HG03432 (cell line): ENCODE measurements at regions not wholly inside any gene's neighbourhood (a gene's known extent, or its start where the extent isn't known, plus 50 kb on each side); places are given as distances from the start of the nearest gene placed in this dataset.

Source experiments
- ATAC-seq: cut with Tn5 transposase; IDR thresholded peaks from one replicate; pipeline ENCODE4 v1.9.1; 2021; ENCODE audit warnings: mild to moderate bottlenecking, moderate library complexity; ENCODE audit not compliant: unreplicated experiment

DNA sequence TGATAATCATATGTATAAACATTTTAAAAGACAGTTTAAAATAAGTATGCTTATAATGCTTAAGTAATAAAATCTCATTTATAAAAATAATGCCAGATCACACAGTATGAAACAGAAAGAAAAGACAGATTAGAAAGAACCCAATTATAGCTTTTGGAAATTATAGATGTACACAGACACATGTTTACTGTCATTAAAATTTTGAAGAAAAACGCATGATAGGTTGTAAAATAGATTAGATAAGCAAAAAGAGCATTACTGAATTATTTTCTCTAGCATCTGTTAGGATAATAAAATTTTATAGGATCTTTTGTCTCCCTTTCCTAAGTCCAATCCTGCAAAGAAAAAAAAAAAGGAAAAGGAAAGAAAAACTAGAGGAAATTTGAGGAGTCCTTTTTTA, 1107.3 kb upstream of the LRRN3 start:
- no peak for ATAC-seq

DNA sequence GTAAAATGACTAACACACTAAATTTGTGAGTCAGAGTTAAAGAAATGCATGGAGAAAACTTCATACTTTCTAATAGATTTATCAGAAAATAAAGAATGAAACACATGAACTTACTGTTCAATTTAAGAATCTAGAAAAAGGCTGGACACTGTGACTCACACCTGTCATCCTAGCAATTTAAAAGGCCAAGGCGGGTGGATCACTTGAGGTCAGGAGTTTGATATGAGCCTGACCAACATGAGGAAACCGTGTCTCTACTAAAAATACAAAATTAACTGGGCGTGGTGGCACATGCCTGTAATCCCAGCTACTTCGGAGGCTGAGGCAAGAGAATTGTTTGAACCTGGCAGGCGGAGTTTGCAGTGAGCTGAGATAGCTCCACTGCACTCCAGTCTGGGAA, 1106.2 kb upstream of the LRRN3 start:
- no peak for ATAC-seq

DNA sequence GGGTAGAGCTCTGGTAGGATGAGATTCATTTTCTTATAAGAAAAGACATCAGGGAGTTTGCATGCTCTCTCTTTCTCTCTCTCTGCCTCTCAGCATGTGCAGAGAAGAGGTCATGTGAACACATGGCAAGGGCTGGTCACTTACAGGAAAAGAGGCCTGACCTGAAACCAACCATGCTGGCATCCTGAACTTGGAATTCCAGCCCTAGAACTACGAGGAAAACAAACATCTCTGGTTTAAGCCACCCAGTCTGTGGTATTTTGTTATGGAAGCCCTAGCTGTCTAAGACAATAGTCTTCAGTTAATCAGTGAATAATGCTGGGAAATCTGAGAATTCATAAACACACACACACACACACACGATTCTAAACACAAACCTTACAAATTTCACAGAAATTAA, 1104.2 kb upstream of the LRRN3 start:
- no peak for ATAC-seq

DNA sequence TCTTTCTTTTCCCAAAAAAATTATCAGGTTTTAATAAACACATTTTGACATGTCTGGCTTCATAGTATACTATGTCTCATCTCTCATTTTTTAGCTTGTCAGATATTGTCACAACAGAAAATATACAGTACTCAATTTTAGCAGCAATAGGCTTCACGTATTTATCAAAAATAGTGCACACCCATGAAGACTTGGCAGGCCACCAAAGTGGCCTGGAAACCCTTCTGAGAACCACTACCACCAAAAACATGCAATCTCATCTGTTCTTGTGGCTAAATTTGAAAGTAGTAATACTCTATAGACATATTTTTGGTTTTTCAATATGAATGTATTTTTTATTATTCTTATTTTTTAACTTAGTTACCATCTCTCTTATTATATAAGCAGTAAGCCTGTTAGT, 1094.5 kb upstream of the LRRN3 start:
- ATAC-seq: no peak

DNA sequence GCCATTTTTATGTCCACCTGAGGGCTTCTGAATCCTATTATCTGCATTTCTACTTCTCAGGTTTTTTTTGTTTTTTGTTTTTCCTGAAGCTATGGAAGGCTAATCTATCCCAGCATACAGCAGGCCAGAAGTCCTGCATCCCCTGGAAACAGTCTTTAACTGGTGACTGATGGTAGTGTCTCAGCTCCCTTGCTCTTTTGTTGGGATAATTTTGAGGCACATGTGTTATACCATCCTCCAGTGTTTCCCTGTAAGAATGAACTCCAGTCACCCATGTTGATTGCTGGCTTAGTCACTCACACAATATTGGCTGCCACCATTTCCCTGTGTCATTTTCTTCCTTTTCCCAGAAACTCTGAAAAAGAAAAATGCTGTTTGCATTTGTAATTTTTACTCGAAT, 1094.0 kb upstream of the LRRN3 start:
- ATAC-seq: no peak

DNA sequence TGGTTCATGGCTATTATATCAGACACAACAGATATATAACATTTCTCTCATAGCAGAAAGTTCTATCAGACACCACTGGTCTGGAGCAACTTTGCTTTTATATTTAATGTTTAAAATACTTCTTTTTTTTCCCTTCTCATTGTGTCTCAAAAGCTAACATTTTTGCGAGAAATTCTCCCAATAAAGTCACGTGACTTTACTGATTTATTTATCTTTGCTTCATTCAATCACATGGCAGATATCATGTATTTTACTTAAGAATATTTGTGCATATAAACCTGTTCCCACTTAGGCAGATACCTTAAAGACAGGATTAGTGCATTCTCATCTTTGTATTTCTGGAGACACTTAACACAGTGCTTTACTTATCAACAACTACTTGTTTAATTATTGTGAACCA, 1093.1 kb upstream of the LRRN3 start:
- no peak for ATAC-seq

DNA sequence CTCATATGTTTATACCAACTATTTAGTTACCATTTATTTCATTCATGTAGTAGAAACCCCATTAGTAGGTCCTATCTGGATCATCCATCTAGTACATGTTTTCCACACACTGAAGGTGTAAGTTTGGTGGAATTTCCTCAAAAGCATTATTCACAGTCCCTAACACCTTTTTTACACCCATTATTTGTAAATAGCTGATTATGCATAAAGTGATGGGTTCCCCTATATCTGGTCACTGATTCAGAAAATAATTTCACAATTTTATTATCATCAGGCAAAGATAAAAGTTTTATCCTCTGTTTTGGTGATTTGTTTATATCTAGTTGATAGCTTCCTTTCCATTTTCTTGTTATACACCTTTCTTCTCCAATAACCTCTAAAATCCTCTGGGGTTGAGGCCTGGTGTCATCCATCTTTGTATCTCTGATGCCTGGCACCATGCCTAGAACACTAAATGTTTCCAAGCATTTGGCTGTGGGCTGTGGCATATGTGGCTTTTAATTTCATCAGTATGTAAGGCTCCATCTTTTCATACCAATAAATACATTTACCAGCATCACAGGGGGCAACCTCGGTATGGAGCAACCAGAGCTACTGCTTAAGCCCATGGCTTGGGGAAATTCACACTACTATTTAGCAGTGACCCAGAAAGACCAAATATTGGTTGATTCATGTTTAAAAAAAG, 1089.5 kb upstream of the LRRN3 start:
- ATAC-seq: no peak

DNA sequence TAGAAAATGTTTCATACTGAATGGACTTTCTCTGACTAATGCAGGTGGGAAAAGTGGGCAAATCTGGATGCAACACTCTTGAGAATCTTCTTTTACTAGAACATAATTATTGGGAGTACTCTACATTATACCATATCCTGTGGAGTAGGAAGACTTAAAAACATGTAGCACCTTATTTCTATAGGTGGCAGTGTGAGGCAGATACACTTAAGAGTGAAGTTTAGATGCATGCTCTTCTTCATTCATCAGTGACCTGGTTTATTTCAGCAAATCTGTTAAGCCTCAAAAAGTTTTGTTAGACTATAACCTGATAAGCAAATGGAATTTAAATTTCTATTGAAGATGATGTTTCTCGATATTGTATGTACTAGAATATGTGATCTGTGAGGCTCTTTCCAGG, 1087.1 kb upstream of the LRRN3 start:
- ATAC-seq: no peak

DNA sequence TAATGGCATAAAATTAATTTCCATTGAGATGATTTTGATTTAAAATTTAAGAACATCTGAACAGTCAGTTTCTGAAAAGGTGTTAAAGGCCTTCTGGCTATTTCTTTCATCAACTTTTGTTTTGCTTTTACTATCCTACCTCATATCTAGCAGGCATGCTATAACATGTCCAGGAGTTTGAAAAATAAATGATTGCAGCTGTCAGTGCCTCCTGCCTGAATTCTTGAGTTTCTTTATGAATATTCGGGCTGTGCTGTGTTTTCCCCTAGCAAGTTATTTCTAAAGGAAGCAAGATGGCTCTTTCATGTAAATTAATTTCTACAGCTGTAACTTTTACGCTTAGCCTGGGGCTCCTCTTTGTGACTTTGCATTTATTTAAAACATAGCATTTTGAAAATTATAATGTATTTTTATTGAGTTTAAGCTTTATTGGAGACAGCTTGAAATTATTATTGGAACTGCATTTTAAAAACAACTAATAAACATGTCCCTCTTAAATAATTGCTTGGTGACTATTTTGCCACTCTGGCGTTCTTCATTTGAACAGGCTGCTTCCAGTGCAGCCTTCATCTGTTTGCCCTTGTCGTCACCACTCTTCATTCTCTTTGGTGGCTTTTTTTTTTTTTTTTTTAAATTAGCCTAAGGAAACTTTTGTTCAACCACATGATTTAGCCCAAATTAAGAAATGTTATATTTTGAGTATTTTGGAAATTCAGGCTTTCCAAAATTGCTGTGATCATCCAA, 1083.4 kb upstream of the LRRN3 start:
- ATAC-seq: peak; percentile 89

DNA sequence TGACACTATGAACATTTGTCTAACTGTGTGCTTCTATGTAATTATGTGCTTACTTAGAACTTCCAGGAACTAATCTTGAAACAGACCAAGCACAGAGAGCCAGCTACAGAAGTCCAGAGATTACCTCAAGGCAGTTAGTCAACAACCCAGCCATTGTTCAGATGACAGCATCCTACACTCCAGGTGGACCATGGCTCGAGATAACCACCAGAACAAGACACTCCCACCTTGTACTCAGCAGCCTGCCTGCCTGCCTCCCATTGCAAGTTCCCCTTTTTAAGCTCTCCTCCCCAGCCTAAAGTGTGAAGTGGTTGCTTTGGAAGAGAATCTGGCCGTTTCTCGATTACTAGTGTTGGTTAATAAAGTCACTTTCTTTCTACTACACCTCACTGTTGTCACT, 1080.6 kb upstream of the LRRN3 start:
- ATAC-seq: peak; percentile 52

DNA sequence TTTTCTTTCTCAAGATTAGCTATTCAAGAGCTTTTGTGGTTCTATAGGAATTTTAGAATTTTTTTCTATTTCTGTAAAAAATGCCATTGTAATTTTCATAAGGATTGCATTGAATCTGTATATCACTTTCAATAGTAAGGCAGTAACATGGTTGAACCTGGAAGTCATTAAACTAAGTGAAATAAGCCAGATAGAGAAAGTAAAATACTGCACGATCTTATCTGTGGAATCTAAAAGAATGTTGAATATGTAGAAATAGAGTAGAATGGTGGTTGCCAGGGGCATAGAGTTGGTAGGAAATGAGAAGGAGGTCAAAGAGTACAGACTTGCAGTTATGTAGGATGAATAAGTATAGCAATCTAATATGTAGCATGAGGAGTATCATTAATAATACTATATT, 1073.5 kb upstream of the LRRN3 start:
- no peak for ATAC-seq

DNA sequence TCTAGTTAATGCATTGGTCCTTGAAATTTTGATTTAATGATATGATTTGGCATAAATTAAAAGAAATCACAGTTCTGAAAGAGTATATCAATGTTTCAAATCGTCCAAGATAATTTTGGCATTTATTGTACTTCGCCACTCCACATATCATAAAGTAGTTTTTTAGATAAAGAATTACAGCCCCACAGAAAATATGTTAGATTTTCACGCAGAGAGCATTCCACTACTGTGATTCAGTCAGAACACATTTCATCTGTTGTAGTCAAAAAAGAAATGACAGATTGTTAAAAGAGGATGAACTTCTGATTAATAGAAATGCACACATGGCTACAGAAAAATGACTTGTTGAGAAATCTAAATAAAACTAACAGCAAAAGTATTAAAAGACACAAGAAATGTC, 1063.5 kb upstream of the LRRN3 start:
- no peak for ATAC-seq

DNA sequence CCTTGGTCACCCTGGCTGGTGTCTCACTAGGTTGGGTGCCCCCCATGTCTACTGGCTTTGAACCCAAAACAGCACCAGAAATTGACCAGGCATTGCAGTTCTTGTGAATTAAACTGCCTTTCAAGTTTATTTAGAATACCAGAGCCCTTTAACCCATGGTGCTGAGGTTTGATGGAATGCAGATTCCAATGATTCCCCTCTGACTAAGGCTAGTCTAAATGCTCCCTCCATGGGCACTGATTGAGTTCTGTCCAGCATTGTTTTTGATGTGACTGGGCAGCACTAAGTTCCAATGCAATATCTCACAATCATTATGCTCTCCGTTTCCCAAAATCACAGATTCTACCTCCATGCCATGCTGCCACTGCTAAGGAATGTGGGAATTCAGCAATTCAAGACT, 1047.4 kb upstream of the LRRN3 start:
- no peak for ATAC-seq

DNA sequence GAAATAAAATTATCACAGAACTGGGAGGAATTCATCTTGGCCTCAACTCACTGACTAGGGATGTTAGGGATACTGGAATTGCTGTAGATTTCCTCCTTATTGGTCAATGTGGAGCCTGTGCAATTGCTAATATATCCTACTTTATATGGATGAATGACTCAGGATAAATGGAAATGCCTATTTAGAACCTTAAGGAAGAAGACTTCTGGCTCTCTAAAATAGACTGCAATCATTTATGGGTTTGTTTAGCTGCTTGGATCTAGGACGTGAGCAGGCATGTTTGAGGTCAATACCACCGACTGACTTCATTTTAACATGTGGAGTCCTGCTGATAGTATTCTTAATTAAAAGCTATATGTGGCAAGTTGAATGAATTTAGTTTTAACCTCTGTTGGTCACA, 1040.1 kb upstream of the LRRN3 start:
- no peak for ATAC-seq

DNA sequence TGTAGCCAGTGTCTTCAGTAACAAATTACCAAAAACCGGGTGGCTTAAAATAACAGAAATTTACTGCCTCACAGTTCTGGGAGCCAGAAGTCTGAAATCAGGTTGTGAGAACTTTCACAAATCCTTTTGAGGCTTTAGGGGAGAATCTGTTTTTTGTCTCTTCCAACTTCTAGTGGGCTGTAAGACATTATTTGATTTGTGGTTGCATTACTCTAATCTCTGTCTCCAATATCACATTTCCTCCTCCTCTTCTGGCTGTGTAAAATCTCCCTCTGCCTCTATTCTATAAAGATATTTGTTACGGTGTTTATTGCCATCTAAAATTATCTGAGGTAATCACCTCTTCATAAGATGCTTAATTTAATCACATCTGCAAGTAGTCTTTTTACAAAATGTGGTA, 1039.6 kb upstream of the LRRN3 start:
- no peak for ATAC-seq

DNA sequence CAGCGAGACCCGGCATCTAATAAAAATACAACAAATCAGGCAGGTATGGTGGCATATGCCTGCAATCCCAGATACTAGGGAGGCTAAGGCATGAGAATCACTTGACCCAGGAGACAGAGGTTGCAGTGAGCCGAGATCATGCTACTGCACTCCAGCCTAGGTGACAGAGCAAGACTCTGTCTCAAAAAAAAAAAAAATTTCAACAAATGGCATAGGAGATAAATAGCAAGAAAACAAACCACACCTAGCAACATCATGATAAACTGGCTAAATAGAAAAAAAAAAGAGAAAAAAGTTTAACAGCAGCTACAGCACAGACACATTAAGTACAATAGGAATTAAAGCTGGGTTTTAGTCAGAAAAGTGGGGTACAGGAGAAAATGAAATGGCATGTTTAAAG, 1034.6 kb upstream of the LRRN3 start:
- ATAC-seq: no peak

DNA sequence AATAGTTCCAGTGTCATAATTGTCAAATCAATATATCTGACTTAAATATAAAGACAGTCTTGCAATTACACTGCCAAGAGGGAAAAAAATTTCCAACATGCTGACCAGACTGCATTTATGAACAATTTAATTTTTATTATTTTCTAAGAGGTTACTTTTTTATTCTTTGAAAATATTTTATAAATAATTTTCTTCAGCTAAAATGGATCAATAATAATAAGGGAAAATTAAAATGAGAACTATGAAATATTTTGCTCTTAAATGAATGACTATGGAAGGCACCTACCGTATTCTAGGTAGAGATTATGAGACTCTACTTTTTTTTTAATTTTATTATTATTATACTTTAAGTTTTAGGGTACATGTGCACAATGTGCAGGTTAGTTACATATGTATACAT, 1032.5 kb upstream of the LRRN3 start:
- no peak for ATAC-seq

DNA sequence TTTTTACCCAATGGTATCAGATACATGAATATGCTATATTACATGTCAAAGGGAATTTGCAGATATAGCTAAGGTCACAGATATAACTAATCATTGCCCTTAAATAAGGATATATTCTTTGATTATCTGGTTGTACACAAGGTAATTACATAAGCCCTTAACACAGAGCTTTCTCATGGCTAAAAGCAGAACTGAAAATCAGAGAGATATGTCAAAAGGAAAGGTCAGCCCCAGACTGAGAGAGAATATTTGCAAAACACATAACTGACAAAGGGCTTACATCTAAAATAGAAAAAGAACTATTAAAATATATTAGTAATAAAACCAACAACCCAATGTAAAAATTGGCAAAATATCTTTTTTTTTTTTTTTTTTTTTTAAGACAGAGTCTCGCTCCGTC, 1029.5 kb upstream of the LRRN3 start:
- peak; percentile 94 for ATAC-seq

DNA sequence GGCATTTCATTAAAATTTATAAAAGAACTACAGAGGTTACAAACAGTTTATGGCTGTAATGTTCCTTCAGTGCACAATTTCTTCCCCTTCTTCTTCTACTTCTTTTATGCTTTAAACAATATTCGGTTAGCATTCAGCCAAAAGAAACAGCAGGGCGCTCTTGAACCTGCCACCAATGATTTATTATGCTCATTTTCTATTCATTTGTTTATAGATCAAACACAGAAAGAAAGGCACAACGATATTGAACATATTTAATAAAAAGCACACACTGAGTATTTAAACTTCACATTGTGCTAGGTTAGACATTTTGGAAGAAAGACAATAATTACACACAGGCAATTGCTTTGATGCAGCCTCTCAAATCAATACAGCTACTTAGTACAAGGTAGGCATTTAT, 1025.8 kb upstream of the LRRN3 start:
- ATAC-seq: no peak

DNA sequence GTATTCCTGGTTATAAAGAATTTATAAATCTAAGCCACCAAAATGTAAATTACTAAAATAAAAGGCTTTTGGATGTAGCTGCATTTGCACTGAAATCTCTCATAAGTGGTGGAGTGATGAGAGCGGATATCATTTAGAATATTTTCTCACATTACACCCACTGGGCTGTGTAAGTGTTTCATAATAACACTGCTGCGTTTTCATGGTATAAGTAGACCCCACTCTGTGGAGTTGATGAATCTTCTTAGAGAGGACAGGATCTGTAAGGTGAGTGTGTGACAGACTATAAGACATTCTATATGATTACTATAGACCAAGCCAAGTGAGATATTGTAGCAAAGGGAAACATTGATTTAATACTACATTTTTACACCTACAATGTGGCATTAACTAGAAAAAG, 1024.1 kb upstream of the LRRN3 start:
- ATAC-seq: no peak

DNA sequence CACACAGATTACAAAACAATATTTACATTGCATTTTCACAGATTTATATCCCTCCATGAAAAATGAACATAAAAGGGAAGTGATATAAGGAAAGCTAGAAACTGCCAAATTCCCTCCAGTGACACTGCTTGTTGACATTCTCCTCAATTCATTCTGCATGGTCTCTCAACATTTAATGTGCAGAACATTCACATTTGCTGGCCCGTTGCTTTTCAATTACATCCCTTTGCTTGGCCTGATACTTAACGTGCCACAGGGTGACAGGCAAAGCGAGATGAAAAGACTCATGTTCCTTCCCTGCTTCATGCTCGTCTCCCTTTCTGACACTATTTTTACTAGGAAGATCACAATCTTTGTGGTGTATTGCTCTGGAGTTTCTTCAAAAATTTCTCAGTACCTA, 1019.7 kb upstream of the LRRN3 start:
- no peak for ATAC-seq

DNA sequence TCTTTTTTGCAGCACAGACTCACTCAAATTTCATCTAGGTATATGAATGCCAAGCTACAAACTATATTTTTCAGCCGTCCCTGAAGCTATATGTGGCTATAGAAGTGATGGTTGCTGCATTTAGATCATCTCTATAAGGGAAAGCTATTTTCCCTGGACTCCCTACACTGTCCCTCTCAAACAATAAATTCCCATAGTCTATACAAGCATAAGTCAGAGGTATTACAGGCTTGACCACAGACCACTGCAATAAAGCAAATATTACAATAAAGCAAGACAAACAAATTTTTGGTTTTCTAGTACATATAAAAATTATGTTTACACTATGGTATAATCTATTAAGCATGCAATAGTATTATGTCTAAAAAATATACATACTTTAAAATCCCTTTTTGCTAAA, 1015.5 kb upstream of the LRRN3 start:
- no peak for ATAC-seq

DNA sequence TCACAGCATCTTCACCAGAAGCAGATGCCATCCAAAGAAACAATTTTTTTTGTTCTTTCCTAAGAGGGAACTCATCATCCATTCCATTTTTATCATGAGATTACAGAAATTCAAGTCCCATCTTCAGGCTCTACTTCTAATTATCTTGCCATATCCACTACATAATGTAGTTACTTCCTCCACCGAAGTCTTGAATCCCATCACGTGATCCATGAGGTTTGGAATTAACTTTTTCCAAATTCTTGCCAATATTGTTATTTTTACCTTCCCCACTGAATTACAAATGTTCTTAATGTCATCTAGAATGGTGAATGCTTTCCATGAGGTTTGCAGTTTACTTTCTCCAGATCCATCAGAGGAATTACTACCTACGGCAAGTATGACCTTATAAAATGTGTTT, 1014.7 kb upstream of the LRRN3 start:
- no peak for ATAC-seq
